Neural progenitor cell (in vitro differentiated cells): ENCODE measurements at regions not wholly inside any gene's neighbourhood (a gene's known extent, or its start where the extent isn't known, plus 50 kb on each side); places are given as distances from the start of the nearest gene placed in this dataset.
"Not testable (repeated sequence)": the region's sequence is repeated elsewhere in the genome, so short reads cannot be mapped to it uniquely, and the experiment has no call there.

ENCODE experiments used
- DNase-seq: peaks from one replicate; pipeline ENCODE4 v3.0.0-alpha.2; 2016; ENCODE audit warnings: low spot score
- H2AFZ ChIP-seq: fragments of 200-600 bp; sonication (generic); replicated peaks from 2 replicates; pipeline ENCODE4 v1.6.1; 2016; ENCODE audit warnings: antibody characterized with exemption
- H3F3A ChIP-seq: fragments of 200-600 bp; sonication (generic); 2 replicates; pipeline ENCODE4 v1.6.1; 2016; ENCODE audit warnings: antibody characterized with exemption, low read depth
- H3K27ac ChIP-seq: fragments of 200-600 bp; sonication (generic); 2 replicates; pipeline ENCODE4 v1.5.1; 2016; ENCODE audit warnings: mild to moderate bottlenecking
- H3K27me3 ChIP-seq: fragments of 200-600 bp; sonication (generic); 2 replicates; pipeline ENCODE4 v1.6.1; 2016; ENCODE audit warnings: mild to moderate bottlenecking, moderate library complexity
- H3K36me3 ChIP-seq: fragments of 200-600 bp; sonication (generic); 2 replicates; pipeline ENCODE4 v1.5.1; 2016
- H3K4me1 ChIP-seq: fragments of 200-600 bp; sonication (generic); 2 replicates; pipeline ENCODE4 v1.6.1; 2016; ENCODE audit warnings: mixed run types
- H3K4me2 ChIP-seq: fragments of 200-600 bp; sonication (generic); 2 replicates; pipeline ENCODE4 v1.6.1; 2016
- H3K4me3 ChIP-seq: fragments of 200-600 bp; sonication (generic); 2 replicates; pipeline ENCODE4 v1.5.1; 2016
- H3K79me2 ChIP-seq: fragments of 200-600 bp; sonication (generic); 2 replicates; pipeline ENCODE4 v1.6.1; 2016; ENCODE audit warnings: low read depth
- H3K9ac ChIP-seq: fragments of 200-600 bp; sonication (generic); 2 replicates; pipeline ENCODE4 v1.6.1; 2016
- H3K9me3 ChIP-seq: fragments of 200-600 bp; sonication (generic); 2 replicates; pipeline ENCODE4 v1.5.1; 2016; ENCODE audit warnings: low read depth
- H4K20me1 ChIP-seq: fragments of 200-600 bp; sonication (generic); 2 replicates; pipeline ENCODE4 v1.6.1; 2016; ENCODE audit warnings: low read depth
- H3K27ac Mint-ChIP-seq: 3 replicates; pipeline ENCODE4 v1.8.0; 2021; ENCODE audit warnings: mixed read lengths
- H3K27me3 Mint-ChIP-seq: 2 replicates; pipeline ENCODE4 v1.8.0; 2022; ENCODE audit warnings: low read depth, mild to moderate bottlenecking, inconsistent platforms, moderate library complexity, mixed read lengths; ENCODE audit not compliant: insufficient read depth
- H3K36me3 Mint-ChIP-seq: 3 replicates; pipeline ENCODE4 v1.8.0; 2021; ENCODE audit warnings: mixed read lengths
- H3K4me1 Mint-ChIP-seq: 3 replicates; pipeline ENCODE4 v1.8.0; 2021; ENCODE audit warnings: mixed read lengths
- H3K4me3 Mint-ChIP-seq: 3 replicates; pipeline ENCODE4 v1.8.0; 2021; ENCODE audit warnings: mild to moderate bottlenecking, moderate library complexity, mixed read lengths
- H3K9me3 Mint-ChIP-seq: 3 replicates; pipeline ENCODE4 v1.8.0; 2020; ENCODE audit warnings: mixed read lengths
- CTCF ChIP-seq: fragments of 200-600 bp; sonication (generic); IDR thresholded peaks from 2 replicates; pipeline ENCODE4 v1.5.1; 2017; ENCODE audit warnings: antibody characterized with exemption, mild to moderate bottlenecking
- EZH2 ChIP-seq: fragments of 200-600 bp; sonication (generic); IDR thresholded peaks from 2 replicates; pipeline ENCODE4 v1.6.1; 2017; ENCODE audit warnings: antibody characterized with exemption, mild to moderate bottlenecking, moderate library complexity
- EZH2phosphoT487 ChIP-seq: fragments of 200-600 bp; sonication (generic); IDR thresholded peaks from 2 replicates; pipeline ENCODE4 v1.6.1; 2017; ENCODE audit warnings: antibody characterized with exemption

GRCh38 chr14:43338713-43339112 lies 1168.4 kb downstream of the FSCB start:
- Histone ChIP-seq H3K9ac (no peak overlapping the region), H3K4me2 (no peak overlapping the region), H3K36me3 (no peaks in the 10 kb centered on the region), H4K20me1 (no peaks in the 10 kb centered on the region), H3K27me3 (no peaks in the 10 kb centered on the region), H3K4me3 (no peak overlapping the region), H2AFZ (no peak overlapping the region), H3F3A (no peaks in the 10 kb centered on the region), H3K79me2 (no peaks in the 10 kb centered on the region), H3K27ac (no peak overlapping the region), H3K9me3 (no peaks in the 10 kb centered on the region), H3K4me1 (no peaks in the 10 kb centered on the region)
- H3K9me3 Mint-ChIP-seq, result no peaks in the 10 kb centered on the region
- H3K4me3 Mint-ChIP-seq, result no peak overlapping the region
- no peak for TF ChIP-seq EZH2phosphoT487
- TF ChIP-seq EZH2, result no peak
- no peak for TF ChIP-seq CTCF
- H3K36me3 Mint-ChIP-seq, result no peaks in the 10 kb centered on the region
- no peak for DNase-seq
- H3K27ac Mint-ChIP-seq, result no peak overlapping the region
- H3K4me1 Mint-ChIP-seq, result no peaks in the 10 kb centered on the region
- peaks cover 2% of the 10 kb centered on the region for H3K27me3 Mint-ChIP-seq

GRCh38 chr14:43336351-43336750 lies 1170.7 kb downstream of the FSCB start:
- no peaks in the 10 kb centered on the region for H4K20me1 ChIP-seq
- no peaks in the 10 kb centered on the region for H3K9me3 Mint-ChIP-seq
- H3K9ac ChIP-seq, result no peak overlapping the region
- H3K36me3 ChIP-seq, result no peaks in the 10 kb centered on the region
- no peak overlapping the region for H3K27ac ChIP-seq
- H3K4me1 ChIP-seq, result no peaks in the 10 kb centered on the region
- H3K9me3 ChIP-seq, result no peaks in the 10 kb centered on the region
- no peak overlapping the region for H3K4me2 ChIP-seq
- H2AFZ ChIP-seq, result no peak overlapping the region
- H3K27me3 Mint-ChIP-seq, result no peaks in the 10 kb centered on the region
- DNase-seq, result no peak
- no peaks in the 10 kb centered on the region for H3K36me3 Mint-ChIP-seq
- H3K27me3 ChIP-seq, result no peaks in the 10 kb centered on the region
- no peaks in the 10 kb centered on the region for H3K4me1 Mint-ChIP-seq
- H3K4me3 ChIP-seq, result no peak overlapping the region
- no peak overlapping the region for H3K27ac Mint-ChIP-seq
- H3K79me2 ChIP-seq, result no peaks in the 10 kb centered on the region
- H3F3A ChIP-seq, result no peaks in the 10 kb centered on the region
- H3K4me3 Mint-ChIP-seq, result no peak overlapping the region
- TF ChIP-seq CTCF, result no peak
- TF ChIP-seq EZH2, result no peak
- no peak for TF ChIP-seq EZH2phosphoT487

GRCh38 chr14:43326501-43327407 lies 1180.3 kb downstream of the FSCB start:
- not testable (repeated sequence) for H3K4me3 ChIP-seq, H3F3A ChIP-seq, H3K9me3 ChIP-seq, H3K79me2 ChIP-seq, H3K9ac ChIP-seq, H2AFZ ChIP-seq, H3K9me3 Mint-ChIP-seq, H3K36me3 Mint-ChIP-seq, H4K20me1 ChIP-seq, H3K27me3 ChIP-seq, H3K27ac Mint-ChIP-seq, H3K4me1 Mint-ChIP-seq, H3K4me3 Mint-ChIP-seq, H3K27ac ChIP-seq, H3K4me2 ChIP-seq, H3K36me3 ChIP-seq, DNase-seq, H3K4me1 ChIP-seq, H3K27me3 Mint-ChIP-seq

GRCh38 chr14:43316427-43316826 lies 1190.7 kb downstream of the FSCB start:
- H3K4me3 Mint-ChIP-seq, result no peak overlapping the region
- H3K9me3 ChIP-seq, result no peaks in the 10 kb centered on the region
- H3K27ac ChIP-seq, result no peak overlapping the region
- H3K4me1 ChIP-seq, result no peaks in the 10 kb centered on the region
- no peaks in the 10 kb centered on the region for H3F3A ChIP-seq
- no peaks in the 10 kb centered on the region for H3K27me3 Mint-ChIP-seq
- H3K79me2 ChIP-seq, result no peaks in the 10 kb centered on the region
- no peak overlapping the region for H3K4me2 ChIP-seq
- no peak overlapping the region for H3K4me3 ChIP-seq
- no peak for DNase-seq
- H2AFZ ChIP-seq, result no peak overlapping the region
- H3K36me3 ChIP-seq, result no peaks in the 10 kb centered on the region
- H3K4me1 Mint-ChIP-seq, result no peaks in the 10 kb centered on the region
- H3K9ac ChIP-seq, result no peak overlapping the region
- TF ChIP-seq CTCF (no peak), EZH2 (no peak), EZH2phosphoT487 (no peak)
- H4K20me1 ChIP-seq, result no peaks in the 10 kb centered on the region
- H3K27me3 ChIP-seq, result no peaks in the 10 kb centered on the region
- no peaks in the 10 kb centered on the region for H3K36me3 Mint-ChIP-seq
- no peaks in the 10 kb centered on the region for H3K9me3 Mint-ChIP-seq
- no peak overlapping the region for H3K27ac Mint-ChIP-seq
